Mucosa of descending colon (tissue), 3 donors: ENCODE measurements at regions not wholly inside any gene's neighbourhood (a gene's known extent, or its start where the extent isn't known, plus 50 kb on each side); places are given as distances from the start of the nearest gene placed in this dataset.

Experiments used
- ATAC-seq: fragments of 200-7000 bp; cut with Tn5 transposase; one replicate; pipeline ENCODE4 v1.9.1; 2020; ENCODE audit warnings: mild to moderate bottlenecking, moderate library complexity
- DNase-seq, 3 donors: peaks; one replicate each; pipeline ENCODE4 v3.0.0-alpha.2; 2020
- H3K36me3 ChIP-seq: fragments of 200-600 bp; one replicate; pipeline ENCODE4 v1.8.0; 2021; ENCODE audit warnings: low read depth, mild to moderate bottlenecking
- H3K4me1 ChIP-seq: fragments of 200-600 bp; one replicate; pipeline ENCODE4 v1.8.0; 2021; ENCODE audit warnings: low read depth, mild to moderate bottlenecking
- H3K4me3 ChIP-seq: fragments of 200-600 bp; one replicate; pipeline ENCODE4 v1.8.0; 2021; ENCODE audit warnings: mild to moderate bottlenecking
- H3K9me3 ChIP-seq: fragments of 200-600 bp; one replicate; pipeline ENCODE4 v1.8.0; 2021; ENCODE audit warnings: mild to moderate bottlenecking
- CTCF ChIP-seq: fragments of 200-600 bp; IDR thresholded peaks from one replicate; pipeline ENCODE4 v1.8.0; 2022; ENCODE audit warnings: antibody characterized with exemption, mild to moderate bottlenecking
- intact Hi-C, 2 donors: fragments of 100-400 bp; cut with DNase I in 1 of 2; cut with micrococcal nuclease in 1 of 2; formaldehyde crosslinking; loops; one replicate each; pipeline versions ENCODE4 v1.11.0 to v1.11.1; 2022; cut with DNase I, micrococcal nuclease
- donor health status: DM: no; HTN: no; CAD: no; lungs with moderate emphysema.
- donor health status: DM: no; HTN: no; CAD: no.
- donor health status: DM: no; HTN: yes; CAD: no.

DNA sequence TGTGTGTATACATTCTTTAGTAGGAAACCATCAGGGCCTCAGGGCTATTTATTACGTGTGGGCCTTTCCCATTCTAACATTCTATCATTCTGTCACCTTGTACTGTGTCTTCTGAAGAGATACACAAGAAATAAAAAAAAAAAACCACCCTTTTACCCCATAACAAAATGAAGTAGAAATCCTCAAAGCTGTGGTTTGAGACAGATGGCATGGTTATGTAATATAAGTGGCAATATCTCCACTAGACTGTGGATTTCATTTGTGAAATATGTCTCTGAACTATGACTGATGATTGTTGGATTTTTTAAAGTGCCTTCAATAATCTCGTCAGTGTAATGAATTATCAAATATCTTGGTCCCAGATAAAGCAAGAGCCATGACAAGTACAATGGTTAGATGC, 150.0 kb upstream of the BLID start:
- intact Hi-C loops: no loop called here
- H3K4me1 ChIP-seq: no peaks in the 10 kb centered on the region
- H3K36me3 ChIP-seq: no peaks in the 10 kb centered on the region
- ATAC-seq (no peak), DNase-seq (no peak)
- TF ChIP-seq CTCF: no peak
- H3K9me3 ChIP-seq: no peaks in the 10 kb centered on the region
- no peak overlapping the region for H3K4me3 ChIP-seq

- DNase-seq: no peak
- no peaks in the 10 kb centered on the region for H3K36me3 ChIP-seq
- H3K4me1 ChIP-seq: no peaks in the 10 kb centered on the region
- intact Hi-C loops: no loop called here
- TF ChIP-seq CTCF: no peak
- H3K9me3 ChIP-seq: no peaks in the 10 kb centered on the region
- no peak for ATAC-seq
- no peak overlapping the region for H3K4me3 ChIP-seq
Measured at GRCh38 chr11:122264121-122264520, 148.1 kb upstream of the BLID start.

DNA sequence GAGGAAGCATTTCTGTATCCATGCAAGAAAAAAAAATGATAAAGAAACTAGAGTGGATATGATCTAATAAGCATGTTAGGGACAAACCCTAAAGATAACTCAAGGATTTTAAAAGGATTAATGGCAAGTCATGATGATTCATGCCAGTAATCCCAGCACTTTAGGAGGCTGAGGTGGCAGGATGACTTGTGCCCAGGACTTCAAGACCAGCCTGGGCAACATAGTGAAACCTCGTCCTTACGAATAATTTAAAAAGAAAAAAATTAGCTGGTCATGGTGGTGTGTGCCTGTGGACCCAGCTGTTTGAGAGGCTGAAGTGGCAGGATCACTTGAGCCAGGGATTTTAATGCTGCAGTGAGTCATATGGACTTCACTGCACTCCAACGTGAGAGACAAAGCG, 145.5 kb upstream of the BLID start:
- intact Hi-C loops: no loop called here
- DNase-seq: no peak

GRCh38 chr11:122259195-122259821, 143.3 kb upstream of the BLID start:
- TF ChIP-seq CTCF: no peak
- Histone ChIP-seq H3K4me1 (no peaks in the 10 kb centered on the region), H3K4me3 (no peak overlapping the region), H3K36me3 (no peaks in the 10 kb centered on the region), H3K9me3 (no peaks in the 10 kb centered on the region)
- intact Hi-C loops: no loop called here
- ATAC-seq (no peak), DNase-seq (no peak)

More for the DNA sequence above, 145.5 kb upstream of the BLID start:
- no peaks in the 10 kb centered on the region for H3K36me3 ChIP-seq
- H3K9me3 ChIP-seq: no peaks in the 10 kb centered on the region
- no peak overlapping the region for H3K4me3 ChIP-seq
- no peaks in the 10 kb centered on the region for H3K4me1 ChIP-seq
- TF ChIP-seq CTCF: no peak
- ATAC-seq: no peak

- Histone ChIP-seq H3K36me3 (no peaks in the 10 kb centered on the region), H3K4me1 (no peaks in the 10 kb centered on the region), H3K4me3 (no peak overlapping the region), H3K9me3 (no peaks in the 10 kb centered on the region)
- TF ChIP-seq CTCF: no peak
- intact Hi-C loops: no loop called here
- ATAC-seq: no peak
- no peak for DNase-seq
Measured at GRCh38 chr11:122258446-122259194, 142.6 kb upstream of the BLID start.
